GM12878 (cell line): ENCODE measurements at regions not wholly inside any gene's neighbourhood (a gene's known extent, or its start where the extent isn't known, plus 50 kb on each side); places are given as distances from the start of the nearest gene placed in this dataset.

Experiments
- CEBPZ ChIP-seq: fragments of 150-350 bp; IDR thresholded peaks from 2 replicates; pipeline ENCODE4 v1.6.1; 2016; ENCODE audit warnings: low read depth, low read length
- CUX1 ChIP-seq: IDR thresholded peaks from 2 replicates; pipeline ENCODE4 v1.6.1; 2012; ENCODE audit warnings: improper control_type of control experiment, low read depth, low read length; ENCODE audit not compliant: insufficient replicate concordance
- ESRRA ChIP-seq: IDR thresholded peaks from 2 replicates; pipeline ENCODE4 v1.6.1; 2012; ENCODE audit warnings: mild to moderate bottlenecking, low read length, improper control_type of control experiment
- EZH2 ChIP-seq: IDR thresholded peaks from 2 replicates; pipeline ENCODE4 v1.6.1; 2012; ENCODE audit warnings: low read depth, mild to moderate bottlenecking, control low read depth, inconsistent platforms, low read length, borderline replicate concordance; ENCODE audit not compliant: control insufficient read depth
- FOXK2 ChIP-seq: fragments of 450-650 bp; IDR thresholded peaks from 2 replicates; pipeline ENCODE4 v1.6.1; 2017; ENCODE audit warnings: mild to moderate bottlenecking, moderate library complexity
- IRF3 ChIP-seq: fragments of 450-650 bp; IDR thresholded peaks from 2 replicates; pipeline ENCODE4 v1.6.1; 2014; ENCODE audit warnings: mild to moderate bottlenecking
- KLF5 ChIP-seq: fragments of 450-650 bp; IDR thresholded peaks from 2 replicates; pipeline ENCODE4 v1.6.1; 2014; ENCODE audit warnings: mild to moderate bottlenecking; ENCODE audit not compliant: partially characterized antibody
- ZBTB40 ChIP-seq: fragments of 450-650 bp; IDR thresholded peaks from 2 replicates; pipeline ENCODE4 v1.6.1; 2016; ENCODE audit warnings: mild to moderate bottlenecking, moderate library complexity, borderline replicate concordance
- ZNF687 ChIP-seq: fragments of 450-650 bp; IDR thresholded peaks from 2 replicates; pipeline ENCODE4 v1.6.1; 2017; ENCODE audit warnings: mild to moderate bottlenecking, moderate library complexity

GRCh38 chr21:24175106-24175505 lies 1432.2 kb downstream of the MRPL39 start (continued):
- no peak for TF ChIP-seq CUX1
- TF ChIP-seq ZBTB40 = no peak
- no peak for TF ChIP-seq FOXK2
- no peak for TF ChIP-seq EZH2
- TF ChIP-seq CEBPZ = no peak
- TF ChIP-seq KLF5 = no peak
- TF ChIP-seq ESRRA = no peak
- TF ChIP-seq ZNF687 = no peak
- no peak for TF ChIP-seq IRF3
